ENCODE measurements at regions not wholly inside any gene's neighbourhood (a gene's known extent, or its start where the extent isn't known, plus 50 kb on each side); places are given as distances from the start of the nearest gene placed in this dataset.

DNA sequence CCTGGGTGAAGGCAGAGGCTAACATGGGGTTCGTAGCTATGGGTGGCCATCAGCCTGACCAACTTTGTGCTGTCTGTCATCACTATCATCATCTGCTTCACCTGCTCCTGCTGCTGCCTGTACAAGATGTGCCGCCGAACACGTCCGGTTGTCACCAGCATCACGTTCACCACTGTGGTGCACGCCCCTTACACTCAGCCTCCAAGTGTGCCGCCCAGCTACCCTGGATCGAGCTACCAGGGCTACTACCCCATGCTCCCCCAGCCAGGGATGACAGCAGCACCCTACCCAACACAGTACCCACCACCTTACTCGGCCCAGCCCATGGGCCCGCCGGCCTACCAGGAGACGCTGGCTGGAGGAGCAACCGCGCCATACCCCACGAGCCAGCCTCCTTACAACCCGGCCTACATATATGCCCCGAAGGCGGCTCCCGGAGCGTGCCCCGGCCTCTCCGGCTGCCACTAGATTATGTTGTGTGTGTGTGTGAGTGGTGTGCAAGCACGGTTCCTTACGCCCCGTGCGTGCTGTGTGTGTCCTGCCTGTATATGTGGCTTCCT, 213.4 kb upstream of the XIST start:
- ChIA-PET POLR2A (no interaction called here), CTCF (ENCODE audit: unreplicated experiment) (no interaction called here)
- no peaks in the 10 kb centered on the region for H3K9me3 ChIP-seq (ENCODE audit: low read length)
- no peaks in the 10 kb centered on the region for H3K9me2 ChIP-seq (ENCODE audit: insufficient read depth, low read length)
- intact Hi-C loops (cut with micrococcal nuclease; ENCODE audit: unreplicated experiment), result no loop called here
- DNase-seq (ENCODE audit: low spot score), result no peak
- H3K4me3 ChIP-seq (ENCODE audit: low read depth, low read length, poor library complexity, severe bottlenecking), result no peak overlapping the region
- no peaks in the 10 kb centered on the region for H3K36me3 ChIP-seq (ENCODE audit: insufficient read depth, low read length)
- H3K27ac ChIP-seq (ENCODE audit: low read depth, low read length, poor library complexity, severe bottlenecking), result no peak overlapping the region
- no peak overlapping the region for H2AFZ ChIP-seq (ENCODE audit: low read length)
- BruUV-seq (replicated peaks), result no TSS peak
- no peak overlapping the region for H3K4me2 ChIP-seq (ENCODE audit: low read length)
- no peak for TF ChIP-seq EZH2phosphoT487 (IDR thresholded peaks at IDR 0.05; ENCODE audit: borderline replicate concordance, low read depth, low read length)
- TF ChIP-seq, protein P1, sequence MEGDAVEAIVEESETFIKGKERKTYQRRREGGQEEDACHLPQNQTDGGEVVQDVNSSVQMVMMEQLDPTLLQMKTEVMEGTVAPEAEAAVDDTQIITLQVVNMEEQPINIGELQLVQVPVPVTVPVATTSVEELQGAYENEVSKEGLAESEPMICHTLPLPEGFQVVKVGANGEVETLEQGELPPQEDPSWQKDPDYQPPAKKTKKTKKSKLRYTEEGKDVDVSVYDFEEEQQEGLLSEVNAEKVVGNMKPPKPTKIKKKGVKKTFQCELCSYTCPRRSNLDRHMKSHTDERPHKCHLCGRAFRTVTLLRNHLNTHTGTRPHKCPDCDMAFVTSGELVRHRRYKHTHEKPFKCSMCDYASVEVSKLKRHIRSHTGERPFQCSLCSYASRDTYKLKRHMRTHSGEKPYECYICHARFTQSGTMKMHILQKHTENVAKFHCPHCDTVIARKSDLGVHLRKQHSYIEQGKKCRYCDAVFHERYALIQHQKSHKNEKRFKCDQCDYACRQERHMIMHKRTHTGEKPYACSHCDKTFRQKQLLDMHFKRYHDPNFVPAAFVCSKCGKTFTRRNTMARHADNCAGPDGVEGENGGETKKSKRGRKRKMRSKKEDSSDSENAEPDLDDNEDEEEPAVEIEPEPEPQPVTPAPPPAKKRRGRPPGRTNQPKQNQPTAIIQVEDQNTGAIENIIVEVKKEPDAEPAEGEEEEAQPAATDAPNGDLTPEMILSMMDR (conservative IDR thresholded peaks at IDR 0.05; ENCODE audit: low read length), result no peak
- H4K20me1 ChIP-seq (ENCODE audit: insufficient read depth, low read length), result no peaks in the 10 kb centered on the region
- no peaks in the 10 kb centered on the region for H3K79me2 ChIP-seq (ENCODE audit: insufficient read depth, low read depth, low read length)
- H3K4me1 ChIP-seq (ENCODE audit: insufficient read depth, low read length, poor library complexity, severe bottlenecking), result no peaks in the 10 kb centered on the region

DNA sequence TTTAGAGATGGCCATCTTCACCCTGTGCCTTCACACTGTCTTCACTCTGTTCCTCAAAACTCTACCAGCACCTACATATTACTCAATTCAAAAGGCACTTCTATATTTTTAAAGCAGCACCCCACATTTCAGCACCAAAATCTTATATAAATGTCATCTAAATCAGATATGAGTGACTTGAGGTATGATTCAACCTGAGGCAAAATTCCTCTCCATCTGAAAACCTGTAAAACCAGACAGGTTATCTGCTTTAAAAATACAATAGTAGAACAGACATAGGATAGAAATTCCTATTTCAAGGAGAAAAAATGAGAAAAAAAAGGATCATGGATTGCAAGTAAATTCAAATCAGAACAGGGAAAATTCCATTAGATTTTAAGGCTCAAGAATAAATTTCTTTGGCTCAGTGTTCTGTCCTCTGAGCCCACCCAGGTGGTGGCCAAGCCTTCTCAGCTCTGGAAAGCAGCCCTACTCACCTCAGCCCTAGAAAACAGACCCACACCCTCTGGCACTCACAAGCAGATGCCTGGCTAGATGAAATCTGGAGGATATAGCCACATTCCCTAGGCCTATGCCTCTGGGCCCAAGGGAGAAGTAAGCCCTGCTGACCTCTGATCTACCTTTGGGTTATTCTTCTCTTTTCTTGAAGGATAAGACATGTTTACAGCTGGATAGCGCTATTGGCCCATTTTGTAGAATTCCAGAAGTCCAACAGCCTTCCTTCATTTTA, 211.1 kb upstream of the XIST start:
- BruUV-seq (replicated peaks), result no TSS peak
- intact Hi-C loops (cut with micrococcal nuclease; ENCODE audit: unreplicated experiment), result no loop called here
- Histone ChIP-seq H3K9me2 (ENCODE audit: insufficient read depth, low read length) (no peaks in the 10 kb centered on the region), H3K4me3 (ENCODE audit: low read depth, low read length, poor library complexity, severe bottlenecking) (no peak overlapping the region), H3K36me3 (ENCODE audit: insufficient read depth, low read length) (no peaks in the 10 kb centered on the region), H3K27ac (ENCODE audit: low read depth, low read length, poor library complexity, severe bottlenecking) (no peak overlapping the region), H3K9me3 (ENCODE audit: low read length) (no peaks in the 10 kb centered on the region), H2AFZ (ENCODE audit: low read length) (no peak overlapping the region), H4K20me1 (ENCODE audit: insufficient read depth, low read length) (no peaks in the 10 kb centered on the region), H3K79me2 (ENCODE audit: insufficient read depth, low read depth, low read length) (no peaks in the 10 kb centered on the region), H3K4me2 (ENCODE audit: low read length) (no peak overlapping the region), H3K4me1 (ENCODE audit: insufficient read depth, low read length, poor library complexity, severe bottlenecking) (no peaks in the 10 kb centered on the region)
- POLR2A ChIA-PET, result no interaction called here
- TF ChIP-seq, protein P1 (conservative IDR thresholded peaks at IDR 0.05; ENCODE audit: low read length), result no peak
- TF ChIP-seq EZH2phosphoT487 (IDR thresholded peaks at IDR 0.05; ENCODE audit: borderline replicate concordance, low read depth, low read length), result no peak
- CTCF ChIA-PET (ENCODE audit: unreplicated experiment), result no interaction called here
- no peak for DNase-seq (ENCODE audit: low spot score)

DNA sequence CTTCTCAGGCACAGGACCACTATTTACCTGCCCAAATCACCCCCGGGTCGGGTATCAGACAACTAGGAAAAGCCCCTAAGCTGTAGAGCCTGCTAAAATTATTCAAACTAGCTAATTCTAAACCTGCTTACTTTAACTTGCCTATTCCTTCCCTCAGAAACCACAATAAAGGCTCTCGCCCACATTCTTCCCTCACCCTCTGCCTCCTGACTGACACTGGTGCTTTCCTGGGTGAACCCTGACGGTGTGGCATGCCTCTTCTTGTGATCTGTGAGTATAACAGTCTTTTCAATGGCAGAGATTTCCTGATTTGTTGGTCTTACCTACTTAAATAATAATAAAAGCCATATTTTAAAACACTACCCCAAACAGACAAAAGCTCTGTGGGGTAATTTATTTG, 209.4 kb upstream of the XIST start:
- BruUV-seq (replicated peaks), result no TSS peak
- intact Hi-C loops (cut with micrococcal nuclease; ENCODE audit: unreplicated experiment), result no loop called here
- Histone ChIP-seq H4K20me1 (ENCODE audit: insufficient read depth, low read length) (no peaks in the 10 kb centered on the region), H3K9me2 (ENCODE audit: insufficient read depth, low read length) (no peaks in the 10 kb centered on the region), H3K4me1 (ENCODE audit: insufficient read depth, low read length, poor library complexity, severe bottlenecking) (no peaks in the 10 kb centered on the region), H3K4me2 (ENCODE audit: low read length) (no peak overlapping the region), H3K36me3 (ENCODE audit: insufficient read depth, low read length) (no peaks in the 10 kb centered on the region), H3K27ac (ENCODE audit: low read depth, low read length, poor library complexity, severe bottlenecking) (no peak overlapping the region), H3K4me3 (ENCODE audit: low read depth, low read length, poor library complexity, severe bottlenecking) (no peak overlapping the region), H2AFZ (ENCODE audit: low read length) (no peak overlapping the region), H3K9me3 (ENCODE audit: low read length) (no peaks in the 10 kb centered on the region), H3K79me2 (ENCODE audit: insufficient read depth, low read depth, low read length) (no peaks in the 10 kb centered on the region)
- POLR2A ChIA-PET, result no interaction called here
- no peak for TF ChIP-seq EZH2phosphoT487 (IDR thresholded peaks at IDR 0.05; ENCODE audit: borderline replicate concordance, low read depth, low read length)
- TF ChIP-seq, protein P1 (conservative IDR thresholded peaks at IDR 0.05; ENCODE audit: low read length), result no peak
- CTCF ChIA-PET (ENCODE audit: unreplicated experiment), result no interaction called here
- DNase-seq (ENCODE audit: low spot score), result no peak
